Adipocyte (in vitro differentiated cells): ENCODE measurements at regions not wholly inside any gene's neighbourhood (a gene's known extent, or its start where the extent isn't known, plus 50 kb on each side); places are given as distances from the start of the nearest gene placed in this dataset.
A peak's percentile ranks its signal among the peaks of the same experiment; 100 is the strongest.

Experiments used
- DNase-seq: peaks from one replicate; pipeline ENCODE4 v3.0.0-alpha.2; 2015; ENCODE audit warnings: low read depth
- H3K27me3 ChIP-seq: replicated peaks from 2 replicates; pipeline ENCODE4 v1.7.0; 2013; ENCODE audit warnings: mild to moderate bottlenecking, low read length, moderate library complexity; ENCODE audit not compliant: control insufficient read depth, insufficient read depth
- H3K36me3 ChIP-seq: 2 replicates; pipeline ENCODE4 v1.7.0; 2013; ENCODE audit warnings: low read length, mild to moderate bottlenecking, moderate library complexity; ENCODE audit not compliant: control insufficient read depth, insufficient read depth, severe bottlenecking
- H3K4me1 ChIP-seq: 2 replicates; pipeline ENCODE4 v1.7.0; 2013; ENCODE audit warnings: mild to moderate bottlenecking, low read length, moderate library complexity; ENCODE audit not compliant: control insufficient read depth, insufficient read depth
- H3K4me3 ChIP-seq: 2 replicates; pipeline ENCODE4 v1.7.0; 2013; ENCODE audit warnings: mild to moderate bottlenecking, low read length, moderate library complexity
- H3K9ac ChIP-seq: 2 replicates; pipeline ENCODE4 v1.7.0; 2013; ENCODE audit warnings: mild to moderate bottlenecking, low read length, moderate library complexity
- H3K9me3 ChIP-seq: 2 replicates; pipeline ENCODE4 v1.7.0; 2013; ENCODE audit warnings: mild to moderate bottlenecking, low read length, moderate library complexity; ENCODE audit not compliant: control insufficient read depth

DNA sequence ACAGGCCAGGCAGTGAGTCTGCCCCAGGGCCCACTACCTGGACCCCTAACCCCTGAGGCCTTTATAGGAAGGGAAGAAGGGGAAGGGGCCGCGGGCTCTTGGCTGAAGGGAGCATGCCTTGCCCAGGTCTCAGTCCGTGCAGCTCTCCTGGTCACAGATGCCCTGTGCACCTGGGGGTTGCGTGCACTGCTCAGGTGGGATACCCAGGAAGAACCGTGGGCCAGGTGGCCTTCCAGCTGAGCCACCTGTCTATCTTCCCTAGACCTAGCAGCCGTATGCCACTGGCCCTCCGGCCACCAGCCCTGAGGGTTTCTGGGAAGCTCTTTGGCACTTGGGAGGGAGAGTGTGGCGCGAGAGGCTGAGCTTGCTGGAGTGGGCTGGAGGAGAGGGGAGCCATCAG, 1178.6 kb downstream of the BRD1 start:
- no peaks in the 10 kb centered on the region for H3K36me3 ChIP-seq
- DNase-seq = no peak
- H3K4me1 ChIP-seq = peaks cover 2% of the 10 kb centered on the region
- no peak overlapping the region for H3K9ac ChIP-seq
- no peaks in the 10 kb centered on the region for H3K9me3 ChIP-seq
- no peaks in the 10 kb centered on the region for H3K27me3 ChIP-seq
- H3K4me3 ChIP-seq = no peak overlapping the region

- peaks cover 3% of the 10 kb centered on the region for H3K27me3 ChIP-seq
- no peak for DNase-seq
- H3K36me3 ChIP-seq = no peaks in the 10 kb centered on the region
- no peak overlapping the region for H3K4me3 ChIP-seq
- H3K9ac ChIP-seq = no peak overlapping the region
- no peaks in the 10 kb centered on the region for H3K9me3 ChIP-seq
- no peaks in the 10 kb centered on the region for H3K4me1 ChIP-seq
Observed at GRCh38 chr22:48647606-48648515, 1179.8 kb downstream of the BRD1 start.

- Histone ChIP-seq H3K36me3 (no peaks in the 10 kb centered on the region), H3K9ac (no peak overlapping the region), H3K9me3 (no peaks in the 10 kb centered on the region), H3K27me3 (peaks cover 3% of the 10 kb centered on the region), H3K4me1 (no peaks in the 10 kb centered on the region), H3K4me3 (no peak overlapping the region)
- DNase-seq = no peak
Observed at GRCh38 chr22:48647051-48647450, 1180.6 kb downstream of the BRD1 start.

GRCh38 chr22:48646216-48646925, 1181.3 kb downstream of the BRD1 start:
- H3K4me1 ChIP-seq = no peaks in the 10 kb centered on the region
- DNase-seq = no peak
- H3K9ac ChIP-seq = no peak overlapping the region
- no peaks in the 10 kb centered on the region for H3K36me3 ChIP-seq
- no peaks in the 10 kb centered on the region for H3K9me3 ChIP-seq
- no peak overlapping the region for H3K4me3 ChIP-seq
- H3K27me3 ChIP-seq = peaks cover 3% of the 10 kb centered on the region

- no peak overlapping the region for H3K4me3 ChIP-seq
- no peak overlapping the region for H3K9ac ChIP-seq
- no peaks in the 10 kb centered on the region for H3K4me1 ChIP-seq
- no peaks in the 10 kb centered on the region for H3K36me3 ChIP-seq
- peaks cover 3% of the 10 kb centered on the region for H3K27me3 ChIP-seq
- no peaks in the 10 kb centered on the region for H3K9me3 ChIP-seq
- DNase-seq = no peak
Observed at GRCh38 chr22:48645766-48646165, 1181.9 kb downstream of the BRD1 start.

- Histone ChIP-seq H3K9ac (no peak overlapping the region), H3K4me1 (no peaks in the 10 kb centered on the region), H3K4me3 (no peak overlapping the region), H3K27me3 (peaks cover 3% of the 10 kb centered on the region), H3K9me3 (no peaks in the 10 kb centered on the region), H3K36me3 (no peaks in the 10 kb centered on the region)
- no peak for DNase-seq
Observed at GRCh38 chr22:48644997-48645396, 1182.7 kb downstream of the BRD1 start.

- Histone ChIP-seq H3K27me3 (peaks cover 3% of the 10 kb centered on the region), H3K9ac (no peak overlapping the region), H3K4me1 (no peaks in the 10 kb centered on the region), H3K4me3 (no peak overlapping the region), H3K36me3 (no peaks in the 10 kb centered on the region), H3K9me3 (no peaks in the 10 kb centered on the region)
- peak; percentile 0 for DNase-seq
Observed at GRCh38 chr22:48644108-48644507, 1183.6 kb downstream of the BRD1 start.

DNA sequence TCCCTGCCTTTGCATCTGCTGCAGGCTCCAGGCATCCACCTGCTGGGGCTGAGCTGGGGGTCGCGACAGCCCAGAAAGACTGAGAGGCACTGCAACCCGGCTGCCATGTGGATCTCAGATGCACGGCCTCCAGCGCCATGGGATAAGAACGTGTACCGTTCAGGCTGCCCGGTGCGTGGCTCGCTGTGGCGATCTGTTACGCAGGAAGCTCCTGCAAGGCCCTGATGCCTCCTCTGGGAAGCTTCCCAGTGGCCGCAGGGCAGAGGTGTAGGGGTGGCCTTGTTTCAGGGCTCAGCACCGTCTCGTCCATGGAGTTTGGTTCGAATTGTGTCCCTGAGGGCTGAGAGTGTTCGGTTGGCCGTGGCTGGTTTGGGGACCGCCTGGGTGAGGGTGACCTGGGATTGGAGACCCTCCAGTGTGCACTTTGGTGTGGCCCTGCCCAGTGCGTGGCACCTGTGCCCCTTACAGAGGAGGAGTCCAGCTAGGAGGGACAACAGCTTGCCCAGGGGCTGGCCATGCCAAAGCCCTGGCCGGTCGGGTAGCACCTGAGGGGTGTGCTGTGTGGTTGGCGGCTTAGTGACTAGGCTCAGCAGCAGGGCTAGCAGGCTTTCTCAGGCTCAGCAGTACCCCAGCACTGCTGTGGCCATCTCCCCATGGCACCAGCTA, 1184.5 kb downstream of the BRD1 start:
- Histone ChIP-seq H3K27me3 (peaks cover 3% of the 10 kb centered on the region), H3K4me1 (no peaks in the 10 kb centered on the region), H3K4me3 (no peak overlapping the region), H3K9me3 (no peaks in the 10 kb centered on the region), H3K36me3 (no peaks in the 10 kb centered on the region), H3K9ac (no peak overlapping the region)
- DNase-seq = no peak

GRCh38 chr22:48642550-48642949, 1185.1 kb downstream of the BRD1 start:
- H3K36me3 ChIP-seq = no peaks in the 10 kb centered on the region
- DNase-seq = no peak
- no peaks in the 10 kb centered on the region for H3K4me1 ChIP-seq
- H3K27me3 ChIP-seq = peaks cover 3% of the 10 kb centered on the region
- H3K4me3 ChIP-seq = no peak overlapping the region
- H3K9ac ChIP-seq = no peak overlapping the region
- H3K9me3 ChIP-seq = no peaks in the 10 kb centered on the region

GRCh38 chr22:48641906-48642475, 1185.7 kb downstream of the BRD1 start:
- peaks cover 3% of the 10 kb centered on the region for H3K27me3 ChIP-seq
- no peak overlapping the region for H3K9ac ChIP-seq
- H3K4me1 ChIP-seq = no peaks in the 10 kb centered on the region
- no peaks in the 10 kb centered on the region for H3K9me3 ChIP-seq
- H3K4me3 ChIP-seq = no peak overlapping the region
- no peaks in the 10 kb centered on the region for H3K36me3 ChIP-seq
- no peak for DNase-seq
